Effector memory CD4-positive, alpha-beta T cell (primary cell): ENCODE measurements at regions not wholly inside any gene's neighbourhood (a gene's known extent, or its start where the extent isn't known, plus 50 kb on each side); places are given as distances from the start of the nearest gene placed in this dataset.

ENCODE experiments used
- DNase-seq, 3 donors: peaks; one replicate each; pipeline ENCODE4 v3.0.0-alpha.2; 2020
- H3K27ac ChIP-seq: 2 replicates; pipeline ENCODE4 v1.7.0; 2013; ENCODE audit warnings: mild to moderate bottlenecking, low read length, moderate library complexity; ENCODE audit not compliant: insufficient read depth, poor library complexity, severe bottlenecking
- H3K27me3 ChIP-seq: replicated peaks from 2 replicates; pipeline ENCODE4 v1.7.0; 2013; ENCODE audit warnings: mild to moderate bottlenecking, low read length; ENCODE audit not compliant: insufficient read depth, control insufficient read depth, poor library complexity, severe bottlenecking
- H3K36me3 ChIP-seq: 2 replicates; pipeline ENCODE4 v1.7.0; 2013; ENCODE audit warnings: mild to moderate bottlenecking, low read length, moderate library complexity; ENCODE audit not compliant: control insufficient read depth, insufficient read depth
- H3K4me1 ChIP-seq: 2 replicates; pipeline ENCODE4 v1.7.0; 2013; ENCODE audit warnings: low read length, mild to moderate bottlenecking; ENCODE audit not compliant: control insufficient read depth, insufficient read depth, poor library complexity, severe bottlenecking
- H3K4me3 ChIP-seq: 2 replicates; pipeline ENCODE4 v1.7.0; 2013; ENCODE audit warnings: low read length, low read depth, mild to moderate bottlenecking; ENCODE audit not compliant: insufficient read depth, poor library complexity, severe bottlenecking
- H3K9me3 ChIP-seq: 2 replicates; pipeline ENCODE4 v1.7.0; 2013; ENCODE audit warnings: mild to moderate bottlenecking, low read length, moderate library complexity; ENCODE audit not compliant: control insufficient read depth

DNA sequence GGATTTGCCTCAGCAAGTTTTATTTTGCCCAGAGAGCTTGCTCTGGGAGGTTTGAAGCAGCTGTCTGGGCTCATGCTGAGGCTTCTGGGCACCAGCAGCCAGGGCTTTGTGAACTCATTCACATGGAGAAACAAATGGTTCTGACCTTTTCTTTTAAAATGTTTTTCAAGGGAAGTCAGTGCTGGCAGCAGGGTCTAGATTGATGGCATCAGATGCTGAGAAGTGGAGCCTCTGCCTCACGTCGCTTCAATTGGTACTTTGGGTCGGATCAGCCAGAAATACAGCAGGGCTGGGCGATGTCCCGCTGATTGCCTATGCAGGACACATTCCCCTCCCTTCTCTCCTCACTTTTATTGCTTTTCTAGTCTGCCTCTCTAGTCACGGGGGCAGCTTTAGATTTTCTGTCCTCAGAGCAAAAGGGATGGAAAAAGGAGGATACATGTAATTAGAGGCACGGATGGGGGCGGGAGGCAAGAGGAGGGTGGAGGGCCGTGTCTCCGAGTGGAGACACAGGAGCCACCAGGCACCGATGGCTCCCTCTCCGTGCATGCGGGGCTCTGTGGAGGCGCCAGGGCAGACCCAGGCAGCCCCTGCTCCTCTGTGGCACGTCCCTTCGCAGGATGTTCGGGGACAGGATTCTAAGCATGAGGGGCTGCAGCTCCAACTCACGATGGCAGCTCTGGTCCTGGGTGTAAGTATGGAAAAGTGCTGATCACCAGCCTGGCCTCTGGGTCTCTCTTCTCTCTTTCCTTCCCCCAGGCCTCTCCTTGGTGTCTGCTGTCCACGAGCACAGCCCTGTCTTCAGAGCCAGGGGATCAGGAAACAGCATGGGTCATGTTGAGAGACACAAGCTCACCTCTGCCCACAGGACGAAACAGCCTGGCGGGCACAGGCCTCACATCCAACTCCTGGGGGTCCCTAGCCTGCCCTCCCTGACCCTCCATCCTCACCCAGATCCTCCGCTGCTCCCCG lies 116.1 kb downstream of the FAM43A start:
- no peak for DNase-seq
- H3K9me3 ChIP-seq = peaks cover 4% of the 10 kb centered on the region
- H3K27me3 ChIP-seq = no peaks in the 10 kb centered on the region
- no peaks in the 10 kb centered on the region for H3K36me3 ChIP-seq
- H3K27ac ChIP-seq = no peak overlapping the region
- H3K4me3 ChIP-seq = no peak overlapping the region
- H3K4me1 ChIP-seq = no peaks in the 10 kb centered on the region

DNA sequence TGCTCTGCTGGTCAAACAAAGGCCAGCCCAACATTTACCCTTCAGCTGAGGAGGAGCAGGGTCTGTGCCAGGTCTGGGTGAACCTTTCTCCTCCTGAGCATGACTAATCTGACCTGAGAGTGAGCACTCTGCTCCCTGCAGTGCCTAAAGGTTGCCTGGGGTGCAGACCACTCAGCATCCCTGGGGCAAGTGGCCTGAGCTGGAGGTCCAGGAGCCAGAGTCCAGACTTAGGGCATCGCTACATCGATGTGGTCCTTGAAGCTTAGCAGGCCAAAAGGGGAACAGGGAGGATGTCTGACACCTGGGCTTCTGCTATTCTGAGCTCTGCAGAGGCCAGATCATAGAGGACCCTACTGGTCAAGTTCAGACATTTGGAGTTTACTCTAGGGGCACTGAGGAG lies 119.1 kb downstream of the FAM43A start:
- no peaks in the 10 kb centered on the region for H3K9me3 ChIP-seq
- no peaks in the 10 kb centered on the region for H3K4me1 ChIP-seq

GRCh38 chr3:194805546-194805945 lies 119.9 kb downstream of the FAM43A start:
- no peak for DNase-seq
- H3K36me3 ChIP-seq = no peaks in the 10 kb centered on the region
- no peaks in the 10 kb centered on the region for H3K4me1 ChIP-seq
- H3K27me3 ChIP-seq = peaks cover 5% of the 10 kb centered on the region
- no peak overlapping the region for H3K4me3 ChIP-seq
- no peaks in the 10 kb centered on the region for H3K9me3 ChIP-seq
- H3K27ac ChIP-seq = no peak overlapping the region

More for the DNA sequence above, 119.1 kb downstream of the FAM43A start:
- Histone ChIP-seq H3K36me3 (no peaks in the 10 kb centered on the region), H3K27me3 (peaks cover 5% of the 10 kb centered on the region), H3K27ac (no peak overlapping the region), H3K4me3 (no peak overlapping the region)
- DNase-seq = no peak

DNA sequence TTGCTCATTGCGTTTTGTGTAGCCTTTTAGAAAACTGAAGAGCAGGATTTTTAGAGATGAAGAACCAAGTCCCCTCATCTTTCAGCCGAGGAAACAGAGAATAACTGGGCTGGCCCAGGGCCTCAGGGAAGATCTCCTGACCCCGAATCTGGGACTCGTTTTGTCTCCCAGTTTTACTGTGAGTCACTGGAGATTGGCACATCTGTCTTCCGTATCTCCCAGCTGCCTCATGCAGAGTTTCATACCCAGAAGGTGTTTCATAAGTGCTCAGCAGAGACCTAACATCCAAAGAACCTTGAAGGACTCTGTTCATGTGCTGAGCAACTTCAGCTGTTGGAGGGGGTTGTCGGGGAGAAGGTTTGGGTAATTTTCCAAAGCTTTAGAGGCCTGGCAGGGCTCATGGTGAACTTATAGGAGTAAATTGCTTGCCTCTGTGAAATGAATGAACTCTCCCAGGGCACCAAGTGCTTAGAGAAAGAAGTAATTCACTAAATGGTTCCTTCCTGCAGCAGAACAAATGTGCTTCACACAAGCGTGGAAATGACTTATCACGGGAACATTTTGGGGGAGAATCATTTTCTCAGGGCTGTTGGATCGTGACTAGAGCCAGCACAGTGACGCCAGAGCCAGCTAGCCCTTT lies 121.4 kb downstream of the FAM43A start:
- no peaks in the 10 kb centered on the region for H3K36me3 ChIP-seq
- DNase-seq = no peak
- no peaks in the 10 kb centered on the region for H3K9me3 ChIP-seq
- peaks cover 5% of the 10 kb centered on the region for H3K27me3 ChIP-seq
- H3K4me3 ChIP-seq = no peak overlapping the region
- no peak overlapping the region for H3K27ac ChIP-seq
- no peaks in the 10 kb centered on the region for H3K4me1 ChIP-seq

DNA sequence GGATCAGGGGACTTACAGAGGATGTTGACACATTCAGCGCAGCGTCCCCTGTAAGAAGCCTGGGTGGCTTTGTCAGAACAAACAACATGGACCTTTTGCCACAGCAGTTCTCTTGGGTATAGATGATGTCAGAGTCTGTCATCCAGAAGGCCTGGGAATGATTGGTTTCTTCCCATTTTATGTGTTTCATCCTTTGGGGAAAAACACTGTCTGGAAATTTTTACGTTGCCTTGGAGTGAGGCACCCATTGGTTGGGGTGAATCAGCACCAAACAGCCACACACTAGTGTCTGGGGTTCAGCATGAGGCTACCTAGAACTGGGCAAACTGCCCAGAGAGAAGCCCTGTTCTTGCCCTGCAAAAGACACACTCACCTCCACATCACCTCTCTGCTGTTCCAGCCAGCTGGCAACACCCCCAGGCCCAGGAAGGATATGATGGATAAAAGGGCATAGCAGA lies 123.0 kb downstream of the FAM43A start:
- DNase-seq = no peak
- peaks cover 5% of the 10 kb centered on the region for H3K27me3 ChIP-seq
- H3K4me3 ChIP-seq = no peak overlapping the region
- H3K9me3 ChIP-seq = no peaks in the 10 kb centered on the region
- no peaks in the 10 kb centered on the region for H3K36me3 ChIP-seq
- no peak overlapping the region for H3K27ac ChIP-seq
- H3K4me1 ChIP-seq = no peaks in the 10 kb centered on the region

- H3K4me3 ChIP-seq = no peak overlapping the region
- no peaks in the 10 kb centered on the region for H3K9me3 ChIP-seq
- H3K4me1 ChIP-seq = no peaks in the 10 kb centered on the region
- peaks cover 5% of the 10 kb centered on the region for H3K27me3 ChIP-seq
- no peak overlapping the region for H3K27ac ChIP-seq
- H3K36me3 ChIP-seq = no peaks in the 10 kb centered on the region
- no peak for DNase-seq
Observed at GRCh38 chr3:194809382-194809781, 123.7 kb downstream of the FAM43A start.

DNA sequence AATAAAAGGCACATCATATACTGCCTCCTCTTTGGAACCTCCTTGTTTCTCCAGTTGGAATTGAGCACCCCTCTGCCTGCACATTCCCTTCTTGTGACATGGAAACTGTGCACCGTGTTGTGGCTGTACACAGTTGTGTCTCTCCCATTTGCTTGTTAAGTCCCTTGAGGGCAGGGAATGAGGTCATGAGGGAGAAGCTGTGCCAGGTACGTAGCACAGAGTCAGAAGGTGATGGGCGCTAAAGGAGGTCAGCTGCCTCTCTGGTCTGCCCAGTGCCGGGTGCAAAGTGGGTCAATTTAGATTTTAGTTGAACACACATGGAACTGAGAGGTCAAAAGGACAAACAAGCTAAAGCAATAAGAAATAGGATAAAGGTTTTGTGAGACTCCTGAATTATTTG lies 124.4 kb downstream of the FAM43A start:
- DNase-seq = no peak
- Histone ChIP-seq H3K9me3 (no peaks in the 10 kb centered on the region), H3K36me3 (no peaks in the 10 kb centered on the region), H3K27me3 (peaks cover 5% of the 10 kb centered on the region), H3K27ac (no peak overlapping the region), H3K4me1 (no peaks in the 10 kb centered on the region), H3K4me3 (no peak overlapping the region)

DNA sequence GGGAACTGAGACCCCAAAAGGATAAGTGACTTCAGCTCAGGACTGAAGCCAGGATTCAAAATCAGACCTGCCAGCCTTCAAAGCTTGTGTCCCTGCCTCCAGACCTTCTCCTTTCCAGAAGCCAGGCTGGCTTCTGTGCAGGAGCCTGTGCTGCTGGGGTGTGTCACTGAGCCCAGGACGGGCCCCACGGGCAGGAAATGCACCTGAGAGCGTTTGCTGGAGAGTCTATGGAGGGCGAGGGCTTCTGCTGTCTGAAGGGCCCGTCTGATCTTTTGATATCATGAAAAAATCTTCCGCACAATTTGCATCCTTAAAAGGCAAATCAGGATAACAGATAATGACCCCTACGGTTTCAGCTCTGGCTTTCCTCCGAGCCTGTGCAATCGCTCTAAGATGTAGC lies 125.4 kb downstream of the FAM43A start:
- Histone ChIP-seq H3K9me3 (no peaks in the 10 kb centered on the region), H3K27ac (no peak overlapping the region), H3K4me1 (no peaks in the 10 kb centered on the region), H3K36me3 (no peaks in the 10 kb centered on the region), H3K4me3 (no peak overlapping the region), H3K27me3 (peaks cover 5% of the 10 kb centered on the region)
- no peak for DNase-seq

GRCh38 chr3:194812176-194812575 lies 126.5 kb downstream of the FAM43A start:
- no peaks in the 10 kb centered on the region for H3K4me1 ChIP-seq
- no peak overlapping the region for H3K27ac ChIP-seq
- H3K27me3 ChIP-seq = peaks cover 5% of the 10 kb centered on the region
- DNase-seq = no peak
- H3K36me3 ChIP-seq = no peaks in the 10 kb centered on the region
- no peaks in the 10 kb centered on the region for H3K9me3 ChIP-seq
- H3K4me3 ChIP-seq = no peak overlapping the region

GRCh38 chr3:194814878-194815357 lies 129.2 kb downstream of the FAM43A start:
- H3K4me3 ChIP-seq = no peak overlapping the region
- no peaks in the 10 kb centered on the region for H3K4me1 ChIP-seq
- DNase-seq = no peak
- no peaks in the 10 kb centered on the region for H3K36me3 ChIP-seq
- H3K27me3 ChIP-seq = no peaks in the 10 kb centered on the region
- no peak overlapping the region for H3K27ac ChIP-seq
- no peaks in the 10 kb centered on the region for H3K9me3 ChIP-seq
